ENCODE measurements at regions not wholly inside any gene's neighbourhood (a gene's known extent, or its start where the extent isn't known, plus 50 kb on each side); places are given as distances from the start of the nearest gene placed in this dataset.

GRCh38 chr14:22411398-22412055 lies 177.5 kb downstream of the DAD1 start:
- WGBS (ENCODE audit: low lambda C conversion rate): 18% methylated on average over 5 of the region's 5 CpGs
- in situ Hi-C loops (cut with HindIII; ENCODE audit: extremely low pct_ligation_motif_present, low pct_unique_long_range_greater_than_20kb): no loop called here

More at GRCh38 chr14:22411398-22412055, 177.5 kb downstream of the DAD1 start:
- Histone ChIP-seq H3K4me1 (ENCODE audit: insufficient read depth, low read length) (no peaks in the 10 kb centered on the region), H3K4me3 (replicated peaks in 1 of 3; ENCODE audit: insufficient read depth in 1 of 3, low read depth in 2 of 3, low read length in 3 of 3) (no peak overlapping the region), H2AFZ (ENCODE audit: low read length) (no peak overlapping the region), H4K20me1 (ENCODE audit: insufficient read depth, low read length) (no peaks in the 10 kb centered on the region), H3K36me3 (replicated peaks in 1 of 2; ENCODE audit: control insufficient read depth in 1 of 2, insufficient read depth in 2 of 2, low read length in 2 of 2) (no peaks in the 10 kb centered on the region), H3K9me3 (ENCODE audit: low read length) (no peaks in the 10 kb centered on the region), H3K27me3 (ENCODE audit: control insufficient read depth in 1 of 2, insufficient read depth in 2 of 2, low read length in 2 of 2) (no peaks in the 10 kb centered on the region), H3K79me2 (ENCODE audit: insufficient read depth, low read length) (no peaks in the 10 kb centered on the region), H3K27ac (ENCODE audit: extremely low read length, insufficient read depth, low read length) (no peak overlapping the region), H3K4me2 (ENCODE audit: low read depth, low read length) (no peak overlapping the region), H3K9ac (ENCODE audit: insufficient read depth, low read depth, low read length) (no peak overlapping the region)
- intact Hi-C loops (cut with micrococcal nuclease; ENCODE audit: unreplicated experiment): no loop called here
- ATAC-seq (no peak), FAIRE-seq (no peak), DNase-seq (ENCODE audit: low spot score) (no peak)
- TF ChIP-seq ZNF253 (CRISPR knock-in tag; IDR thresholded peaks at IDR 0.05; ENCODE audit: borderline replicate concordance) (no peak), ZNF326 (CRISPR knock-in tag; IDR thresholded peaks at IDR 0.05; ENCODE audit: borderline replicate concordance) (no peak), ELK4 (CRISPR knock-in tag; IDR thresholded peaks at IDR 0.05; ENCODE audit: borderline replicate concordance) (no peak), HNRNPUL1 (IDR thresholded peaks at IDR 0.05; ENCODE audit: low read depth, low read length) (no peak), CSRNP2 (CRISPR knock-in tag; conservative IDR thresholded peaks at IDR 0.05; ENCODE audit: low read depth) (no peak)
- CTCF ChIA-PET (ENCODE audit: low intra/inter-chr PET ratio, low total read pairs): no interaction called here
- no TSS peak for BruUV-seq (replicated peaks)
- POLR2A ChIA-PET: no interaction called here

All from HepG2 (cell line).